Naive thymus-derived CD4-positive, alpha-beta T cell (primary cell): ENCODE measurements at regions not wholly inside any gene's neighbourhood (a gene's known extent, or its start where the extent isn't known, plus 50 kb on each side); places are given as distances from the start of the nearest gene placed in this dataset.

Experiments used
- ATAC-seq: fragments of 150-1000 bp; cut with Tn5 transposase; 2 replicates; pipeline ENCODE4 v1.10.0; 2021; ENCODE audit warnings: mild to moderate bottlenecking, moderate library complexity
- CTCF ChIA-PET: fragments of 350-600 bp; sonication (Branson Sonifier 250); formaldehyde crosslinking; loops from one replicate; lab custom pipeline; 2021; ENCODE audit warnings: antibody characterized with exemption; lab: Charles Lee
- POLR2A ChIA-PET: fragments of 350-600 bp; sonication (Branson Sonifier 250); formaldehyde crosslinking; loops from one replicate; lab custom pipeline; 2021; ENCODE audit warnings: antibody characterized with exemption, inconsistent platforms; lab: Charles Lee
- DNase-seq, 9 donors: peaks; one replicate each; pipeline versions ENCODE4 v3.0.0 to v3.0.0-alpha.2; 2020 to 2022; ENCODE audit warnings: mixed read lengths in 1 of 9
- H3K27ac ChIP-seq: one replicate; pipeline ENCODE4 v1.7.0; 2013; ENCODE audit warnings: mild to moderate bottlenecking, low read depth, low read length, moderate library complexity
- H3K27me3 ChIP-seq, 2 donors: one replicate each; pipeline ENCODE4 v1.7.0; 2013; ENCODE audit warnings: low read length in 2 of 2, mild to moderate bottlenecking in 2 of 2, moderate library complexity in 2 of 2; ENCODE audit not compliant: control insufficient read depth in 2 of 2, insufficient read depth in 2 of 2
- H3K36me3 ChIP-seq, 3 experiments: 1 replicate in 2 of 3; 2 replicates in 1 of 3; pipeline ENCODE4 v1.7.0; 2013; ENCODE audit warnings: low read length in 3 of 3, mild to moderate bottlenecking in 3 of 3, moderate library complexity in 1 of 3; ENCODE audit not compliant: insufficient read depth in 3 of 3, control insufficient read depth in 2 of 3
- H3K4me1 ChIP-seq, 2 donors: one replicate each; pipeline ENCODE4 v1.7.0; 2013; ENCODE audit warnings: low read length in 2 of 2, mild to moderate bottlenecking in 2 of 2, moderate library complexity in 1 of 2; ENCODE audit not compliant: control insufficient read depth in 2 of 2, insufficient read depth in 2 of 2
- H3K4me3 ChIP-seq: 2 replicates; pipeline ENCODE4 v1.7.0; 2013; ENCODE audit warnings: mild to moderate bottlenecking, low read length
- H3K9me3 ChIP-seq, 3 experiments: 1 replicate in 2 of 3; 2 replicates in 1 of 3; pipeline ENCODE4 v1.7.0; 2013; ENCODE audit warnings: low read length in 3 of 3; ENCODE audit not compliant: control insufficient read depth in 2 of 3
- H3K27ac Mint-ChIP-seq, 9 donors: one replicate each; pipeline ENCODE4 v1.8.0; 2020 to 2022; ENCODE audit warnings: mixed read lengths in 9 of 9, mild to moderate bottlenecking in 8 of 9, moderate library complexity in 5 of 9, inconsistent platforms in 2 of 9
- H3K27me3 Mint-ChIP-seq, 5 donors: one replicate each; pipeline ENCODE4 v1.8.0; 2021 to 2022; ENCODE audit warnings: mixed read lengths in 5 of 5, mild to moderate bottlenecking in 1 of 5
- H3K36me3 Mint-ChIP-seq, 5 donors: one replicate each; pipeline ENCODE4 v1.8.0; 2020 to 2022; ENCODE audit warnings: mixed read lengths in 5 of 5, mild to moderate bottlenecking in 3 of 5, inconsistent platforms in 1 of 5
- H3K4me1 Mint-ChIP-seq, 7 donors: one replicate each; pipeline ENCODE4 v1.8.0; 2020 to 2022; ENCODE audit warnings: mixed read lengths in 7 of 7, mild to moderate bottlenecking in 3 of 7, inconsistent platforms in 1 of 7
- H3K4me3 Mint-ChIP-seq, 10 donors: one replicate each; pipeline ENCODE4 v1.8.0; 2020 to 2022; ENCODE audit warnings: mild to moderate bottlenecking in 10 of 10, mixed read lengths in 10 of 10, moderate library complexity in 6 of 10, inconsistent platforms in 2 of 10
- H3K9me3 Mint-ChIP-seq, 11 donors: one replicate each; pipeline ENCODE4 v1.8.0; 2020 to 2022; ENCODE audit warnings: mixed read lengths in 11 of 11, mild to moderate bottlenecking in 4 of 11, inconsistent platforms in 1 of 11, moderate library complexity in 1 of 11
- intact Hi-C, 2 donors: fragments of 100-400 bp; cut with micrococcal nuclease; formaldehyde crosslinking; loops; one replicate each; pipeline ENCODE4 v1.15.1; 2023

DNA sequence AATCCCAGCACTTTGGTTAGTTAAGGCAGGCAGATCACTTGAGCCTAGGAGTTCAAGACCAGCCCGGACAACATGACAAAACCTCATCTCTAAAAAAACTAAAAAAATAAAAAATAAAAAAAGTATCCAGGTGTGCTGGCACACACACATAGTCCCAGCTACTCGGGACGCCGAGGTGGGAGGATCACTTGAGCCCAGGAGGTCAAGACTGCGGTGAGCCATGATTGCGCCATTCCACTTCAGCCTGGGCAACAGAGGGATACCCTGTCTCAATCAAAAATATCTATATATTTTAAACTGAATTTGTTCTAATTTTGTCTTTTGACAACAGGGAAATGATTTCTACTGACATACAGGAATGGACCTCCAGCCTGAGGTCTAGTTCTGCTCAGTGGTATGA, 73.3 kb upstream of the MBOAT2 start:
- DNase-seq (no peak), ATAC-seq (no peak)
- H3K4me3 ChIP-seq, result no peak overlapping the region
- no peaks in the 10 kb centered on the region for H3K27me3 ChIP-seq
- H3K36me3 Mint-ChIP-seq, result no peaks in the 10 kb centered on the region
- no peaks in the 10 kb centered on the region for H3K4me1 ChIP-seq
- H3K4me3 Mint-ChIP-seq, result no peak overlapping the region
- no peaks in the 10 kb centered on the region for H3K4me1 Mint-ChIP-seq
- POLR2A ChIA-PET, result no interaction called here
- H3K27ac Mint-ChIP-seq, result no peak overlapping the region
- H3K27ac ChIP-seq, result no peak overlapping the region
- H3K9me3 ChIP-seq, result no peaks in the 10 kb centered on the region
- CTCF ChIA-PET, result no interaction called here
- intact Hi-C loops, result no loop called here
- H3K9me3 Mint-ChIP-seq, result peaks cover 0 to 13% (median 3%) of the 10 kb centered on the region in 11 donors
- peaks cover 0 to 14% (median 2%) of the 10 kb centered on the region in 5 donors for H3K27me3 Mint-ChIP-seq
- H3K36me3 ChIP-seq, result no peaks in the 10 kb centered on the region

DNA sequence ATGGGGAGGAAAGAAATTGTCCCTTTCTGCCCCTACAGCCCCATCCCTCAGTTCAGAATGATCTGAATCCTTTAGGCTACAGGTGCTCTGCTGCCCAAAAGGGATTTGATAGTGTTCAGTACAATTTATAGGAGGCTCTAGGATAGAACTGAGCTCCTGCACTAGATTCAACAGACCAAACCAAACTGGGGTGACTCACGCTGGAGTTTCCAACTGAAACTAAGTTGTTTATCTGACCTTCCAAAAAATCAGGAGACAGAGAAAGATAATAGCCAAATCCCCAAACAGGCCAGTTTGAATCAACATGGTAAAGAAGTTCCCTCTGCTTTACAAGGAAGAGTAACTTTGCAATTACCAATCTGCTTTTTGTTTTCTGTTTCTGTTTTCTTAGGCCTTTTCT, 72.7 kb upstream of the MBOAT2 start:
- peaks cover 0 to 8% (median 0%) of the 10 kb centered on the region in 11 donors for H3K9me3 Mint-ChIP-seq
- H3K4me3 ChIP-seq, result no peak overlapping the region
- H3K27ac ChIP-seq, result no peak overlapping the region
- H3K27me3 ChIP-seq, result no peaks in the 10 kb centered on the region
- ATAC-seq (no peak), DNase-seq (no peak)
- intact Hi-C loops, result no loop called here
- no peak overlapping the region for H3K27ac Mint-ChIP-seq
- POLR2A ChIA-PET, result no interaction called here
- H3K9me3 ChIP-seq, result no peaks in the 10 kb centered on the region
- H3K4me1 Mint-ChIP-seq, result no peaks in the 10 kb centered on the region
- CTCF ChIA-PET, result no interaction called here
- H3K27me3 Mint-ChIP-seq, result peaks cover 0 to 17% (median 8%) of the 10 kb centered on the region in 5 donors
- no peaks in the 10 kb centered on the region for H3K4me1 ChIP-seq
- no peak overlapping the region for H3K4me3 Mint-ChIP-seq
- no peaks in the 10 kb centered on the region for H3K36me3 ChIP-seq
- no peaks in the 10 kb centered on the region for H3K36me3 Mint-ChIP-seq

DNA sequence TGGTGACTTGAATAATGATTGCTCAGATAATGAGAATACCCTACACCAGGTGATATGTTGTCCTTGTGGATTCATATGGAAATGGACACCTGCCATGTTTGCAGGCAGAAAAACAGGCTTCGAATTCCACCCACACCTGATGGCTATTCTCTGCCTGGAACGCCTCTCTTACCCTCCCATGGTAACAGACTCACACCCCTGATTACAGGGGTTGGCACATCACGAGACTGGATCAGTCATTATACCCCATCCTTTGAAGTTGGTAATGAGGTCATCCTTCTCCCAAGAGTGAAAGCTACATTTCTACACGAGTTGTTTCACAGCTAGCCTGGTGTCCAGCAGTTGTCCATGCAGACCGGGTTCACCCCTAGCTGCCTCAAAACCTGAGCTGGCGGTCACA, 71.4 kb upstream of the MBOAT2 start:
- CTCF ChIA-PET, result no interaction called here
- H3K36me3 Mint-ChIP-seq, result no peaks in the 10 kb centered on the region
- Histone ChIP-seq H3K27ac (no peak overlapping the region), H3K4me3 (no peak overlapping the region), H3K4me1 (no peaks in the 10 kb centered on the region), H3K36me3 (no peaks in the 10 kb centered on the region), H3K27me3 (no peaks in the 10 kb centered on the region), H3K9me3 (no peaks in the 10 kb centered on the region)
- no peak overlapping the region for H3K4me3 Mint-ChIP-seq
- ATAC-seq (no peak), DNase-seq (no peak)
- peaks cover 0 to 20% (median 17%) of the 10 kb centered on the region in 5 donors for H3K27me3 Mint-ChIP-seq
- H3K27ac Mint-ChIP-seq, result no peak overlapping the region
- POLR2A ChIA-PET, result no interaction called here
- H3K4me1 Mint-ChIP-seq, result no peaks in the 10 kb centered on the region
- H3K9me3 Mint-ChIP-seq, result peaks cover 0 to 5% (median 0%) of the 10 kb centered on the region in 11 donors
- intact Hi-C loops, result no loop called here

DNA sequence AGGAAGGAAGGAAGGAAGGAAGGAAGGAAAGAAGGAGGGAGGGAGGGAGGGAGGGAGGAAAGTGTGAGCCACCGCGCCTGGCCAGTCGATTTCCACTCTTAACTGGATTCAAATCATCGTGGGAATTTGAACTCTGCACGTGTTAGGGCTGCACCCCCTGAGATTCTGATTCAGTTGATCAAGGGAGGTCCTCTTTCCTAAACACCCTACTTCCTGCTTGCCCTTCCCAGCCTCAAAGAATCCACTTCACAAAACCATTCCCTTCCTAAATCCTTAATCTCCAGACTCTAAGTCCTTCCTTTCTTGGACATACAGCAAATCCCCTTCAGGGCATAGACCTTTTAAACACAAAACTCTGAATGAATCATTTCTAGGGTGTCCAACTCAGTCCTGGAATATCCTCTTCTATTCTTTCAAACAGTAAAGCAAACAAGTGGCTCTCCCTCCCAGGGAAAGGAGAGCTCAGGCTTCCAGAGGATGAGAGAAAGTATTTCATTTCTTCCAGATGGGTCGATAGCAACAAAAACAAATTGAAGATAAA, 68.2 kb upstream of the MBOAT2 start:
- Mint-ChIP-seq H3K27ac (no peak overlapping the region), H3K4me3 (no peak overlapping the region), H3K4me1 (no peaks in the 10 kb centered on the region), H3K27me3 (peaks cover 8 to 40% (median 29%) of the 10 kb centered on the region in 5 donors), H3K36me3 (peaks cover 0 to 8% (median 0%) of the 10 kb centered on the region in 5 donors), H3K9me3 (peaks cover 2 to 31% (median 18%) of the 10 kb centered on the region in 11 donors)
- POLR2A ChIA-PET, result no interaction called here
- Histone ChIP-seq H3K4me1 (no peaks in the 10 kb centered on the region), H3K4me3 (no peak overlapping the region), H3K27ac (no peak overlapping the region), H3K27me3 (no peaks in the 10 kb centered on the region), H3K9me3 (peaks cover 0 to 2% (median 0%) of the 10 kb centered on the region in 3 experiments), H3K36me3 (no peaks in the 10 kb centered on the region)
- DNase-seq, result no peak
- no peak for ATAC-seq
- CTCF ChIA-PET, result no interaction called here
- intact Hi-C loops, result no loop called here

DNA sequence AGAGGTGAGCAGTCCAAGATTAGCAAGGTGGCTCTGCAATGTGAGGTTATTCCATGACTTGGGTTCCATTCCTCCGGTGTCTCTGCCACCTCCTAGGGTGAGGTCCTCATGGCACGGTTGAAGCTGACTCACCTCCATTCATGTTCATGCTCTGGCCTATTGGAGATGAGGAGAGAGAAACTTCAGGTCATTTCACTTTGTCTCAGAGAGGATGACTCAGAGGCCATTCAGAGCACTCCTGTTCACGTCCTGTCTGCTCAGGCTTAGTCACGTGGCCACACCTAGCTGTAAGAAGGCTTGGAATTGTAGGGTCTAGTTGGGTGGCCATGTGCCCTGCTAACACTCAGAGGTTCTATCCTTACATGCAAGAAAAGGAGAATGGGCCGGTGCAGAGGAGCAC, 67.5 kb upstream of the MBOAT2 start:
- H3K27ac ChIP-seq, result no peak overlapping the region
- H3K4me3 ChIP-seq, result no peak overlapping the region
- H3K36me3 Mint-ChIP-seq, result peaks cover 0 to 12% (median 0%) of the 10 kb centered on the region in 5 donors
- peaks cover 5 to 37% (median 18%) of the 10 kb centered on the region in 11 donors for H3K9me3 Mint-ChIP-seq
- peaks cover 8 to 40% (median 29%) of the 10 kb centered on the region in 5 donors for H3K27me3 Mint-ChIP-seq
- H3K36me3 ChIP-seq, result no peaks in the 10 kb centered on the region
- no peaks in the 10 kb centered on the region for H3K27me3 ChIP-seq
- DNase-seq, result no peak
- ChIA-PET CTCF (no interaction called here), POLR2A (no interaction called here)
- intact Hi-C loops, result no loop called here
- no peak overlapping the region for H3K4me3 Mint-ChIP-seq
- H3K4me1 Mint-ChIP-seq, result no peaks in the 10 kb centered on the region
- no peak overlapping the region for H3K27ac Mint-ChIP-seq
- H3K9me3 ChIP-seq, result peaks cover 0 to 8% (median 0%) of the 10 kb centered on the region in 3 experiments
- no peaks in the 10 kb centered on the region for H3K4me1 ChIP-seq
- no peak for ATAC-seq

DNA sequence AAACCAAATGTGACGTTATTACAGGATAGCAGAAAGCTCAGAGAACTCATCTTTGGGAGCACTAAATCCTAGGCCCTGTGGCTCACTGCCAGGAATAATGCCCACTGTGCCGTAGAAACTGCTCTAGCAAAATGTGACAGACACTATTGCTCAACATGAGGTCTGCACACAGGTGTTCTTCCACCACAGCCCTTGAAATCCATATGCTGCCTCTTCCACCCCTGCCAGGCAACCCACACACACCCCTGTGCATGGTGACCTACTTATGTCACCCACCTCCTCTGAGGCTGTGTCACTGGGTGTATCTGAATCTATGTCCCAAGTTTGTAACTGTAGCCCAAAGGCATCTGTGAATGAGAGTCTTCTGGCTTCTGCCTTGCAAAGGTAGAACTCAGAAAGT, 66.1 kb upstream of the MBOAT2 start:
- H3K4me1 Mint-ChIP-seq, result no peaks in the 10 kb centered on the region
- H3K27ac Mint-ChIP-seq, result no peak overlapping the region
- peaks cover 8 to 44% (median 29%) of the 10 kb centered on the region in 5 donors for H3K27me3 Mint-ChIP-seq
- Histone ChIP-seq H3K27me3 (no peaks in the 10 kb centered on the region), H3K36me3 (no peaks in the 10 kb centered on the region), H3K27ac (no peak overlapping the region), H3K4me3 (no peak overlapping the region), H3K9me3 (peaks cover 0 to 8% (median 0%) of the 10 kb centered on the region in 3 experiments), H3K4me1 (no peaks in the 10 kb centered on the region)
- H3K36me3 Mint-ChIP-seq, result peaks cover 0 to 13% (median 0%) of the 10 kb centered on the region in 5 donors
- intact Hi-C loops, result no loop called here
- no peak for DNase-seq
- no peak for ATAC-seq
- POLR2A ChIA-PET, result no interaction called here
- H3K9me3 Mint-ChIP-seq, result peaks cover 8 to 50% (median 19%) of the 10 kb centered on the region in 11 donors
- H3K4me3 Mint-ChIP-seq, result no peak overlapping the region
- CTCF ChIA-PET, result no interaction called here

DNA sequence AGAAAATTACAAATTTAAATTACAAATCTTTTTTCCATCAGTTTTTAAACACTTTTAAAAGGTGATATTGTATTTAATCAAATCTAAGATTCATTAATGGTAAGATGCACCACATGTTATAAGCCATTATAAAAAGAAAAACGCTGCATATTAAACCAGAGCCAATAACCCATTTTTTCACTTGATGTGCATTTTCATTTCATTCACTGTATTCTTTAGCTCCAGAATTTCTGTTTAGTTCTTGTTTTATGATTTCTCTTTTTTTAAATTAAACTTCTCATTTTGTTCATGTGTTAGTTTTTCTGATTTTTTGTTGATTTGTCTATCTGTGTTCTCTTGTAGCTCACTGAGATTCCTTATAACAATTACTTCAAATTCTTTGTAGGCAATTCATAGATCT, 62.4 kb upstream of the MBOAT2 start:
- ChIA-PET POLR2A (no interaction called here), CTCF (interaction anchor here (0.7 kb wide), 1 partner anchor 152 kb away, joined by 5 read pairs; no protein-coding TSS in a partner anchor)
- Mint-ChIP-seq H3K4me1 (no peaks in the 10 kb centered on the region), H3K9me3 (peaks cover 8 to 61% (median 23%) of the 10 kb centered on the region in 11 donors), H3K4me3 (no peak overlapping the region), H3K36me3 (peaks cover 0 to 13% (median 0%) of the 10 kb centered on the region in 5 donors), H3K27me3 (peaks cover 11 to 49% (median 24%) of the 10 kb centered on the region in 5 donors), H3K27ac (no peak overlapping the region)
- no peaks in the 10 kb centered on the region for H3K4me1 ChIP-seq
- intact Hi-C loops, result no loop called here
- H3K27me3 ChIP-seq, result no peaks in the 10 kb centered on the region
- H3K9me3 ChIP-seq, result peaks cover 0 to 8% (median 0%) of the 10 kb centered on the region in 3 experiments
- no peaks in the 10 kb centered on the region for H3K36me3 ChIP-seq
- DNase-seq (no peak), ATAC-seq (no peak)
- no peak overlapping the region for H3K27ac ChIP-seq
- H3K4me3 ChIP-seq, result no peak overlapping the region
